Upper lobe of left lung (tissue), 4 donors: ENCODE measurements at regions not wholly inside any gene's neighbourhood (a gene's known extent, or its start where the extent isn't known, plus 50 kb on each side); places are given as distances from the start of the nearest gene placed in this dataset.

Source experiments
- EP300 ChIP-seq, 4 donors: sonication (generic); formaldehyde crosslinking; IDR thresholded peaks; one replicate each; pipeline ENCODE4 v1.5.1; 2017; ENCODE audit warnings: antibody characterized with exemption in 4 of 4, control low read depth in 2 of 4
- POLR2A ChIP-seq, 4 donors: fragments of 450-650 bp; IDR thresholded peaks; one replicate each; pipeline ENCODE4 v1.5.1; 2016 to 2017; ENCODE audit warnings: antibody characterized with exemption in 4 of 4, mild to moderate bottlenecking in 2 of 4
- POLR2AphosphoS5 ChIP-seq, 2 donors: sonication (generic); formaldehyde crosslinking; IDR thresholded peaks; one replicate each; pipeline ENCODE4 v1.5.1; 2017; ENCODE audit warnings: antibody characterized with exemption in 2 of 2
- TF ChIP-seq, protein P1 (sequence below), 6 experiments: fragments of 450-650 bp in 4 of 6; fragments of 200-600 bp in 2 of 6; sonication (generic) in 2 of 6; IDR thresholded peaks; one replicate each; pipeline ENCODE4 v1.5.1; 2016 to 2019; ENCODE audit warnings: antibody characterized with exemption in 6 of 6

DNA sequence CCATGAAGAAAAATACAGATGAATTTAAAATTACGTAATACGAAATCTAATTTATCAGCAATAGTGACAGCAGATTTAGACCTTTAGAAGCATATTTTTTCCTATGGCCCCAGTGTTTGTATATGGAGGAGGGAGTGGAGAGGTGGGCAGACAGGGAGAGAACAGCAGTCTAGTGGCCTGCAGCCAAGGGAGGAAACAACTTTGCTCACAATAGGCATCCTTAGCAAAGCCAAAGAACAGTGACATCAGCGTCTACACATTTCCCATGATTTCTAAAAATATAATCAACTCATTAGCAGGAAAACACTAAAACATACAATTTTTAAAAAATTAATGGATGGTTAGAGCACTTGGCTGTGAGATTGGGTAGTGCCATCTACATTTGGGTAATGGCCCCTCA is 622.6 kb upstream of the ATP2B1 start:
- TF ChIP-seq EP300 (IDR thresholded peaks at IDR 0.05) (no peak), POLR2A (IDR thresholded peaks at IDR 0.05) (no peak), POLR2AphosphoS5 (IDR thresholded peaks at IDR 0.05) (no peak)
- TF ChIP-seq, protein P1, sequence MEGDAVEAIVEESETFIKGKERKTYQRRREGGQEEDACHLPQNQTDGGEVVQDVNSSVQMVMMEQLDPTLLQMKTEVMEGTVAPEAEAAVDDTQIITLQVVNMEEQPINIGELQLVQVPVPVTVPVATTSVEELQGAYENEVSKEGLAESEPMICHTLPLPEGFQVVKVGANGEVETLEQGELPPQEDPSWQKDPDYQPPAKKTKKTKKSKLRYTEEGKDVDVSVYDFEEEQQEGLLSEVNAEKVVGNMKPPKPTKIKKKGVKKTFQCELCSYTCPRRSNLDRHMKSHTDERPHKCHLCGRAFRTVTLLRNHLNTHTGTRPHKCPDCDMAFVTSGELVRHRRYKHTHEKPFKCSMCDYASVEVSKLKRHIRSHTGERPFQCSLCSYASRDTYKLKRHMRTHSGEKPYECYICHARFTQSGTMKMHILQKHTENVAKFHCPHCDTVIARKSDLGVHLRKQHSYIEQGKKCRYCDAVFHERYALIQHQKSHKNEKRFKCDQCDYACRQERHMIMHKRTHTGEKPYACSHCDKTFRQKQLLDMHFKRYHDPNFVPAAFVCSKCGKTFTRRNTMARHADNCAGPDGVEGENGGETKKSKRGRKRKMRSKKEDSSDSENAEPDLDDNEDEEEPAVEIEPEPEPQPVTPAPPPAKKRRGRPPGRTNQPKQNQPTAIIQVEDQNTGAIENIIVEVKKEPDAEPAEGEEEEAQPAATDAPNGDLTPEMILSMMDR (IDR thresholded peaks at IDR 0.05) = no peak
